OCI-LY3 (cell line): ENCODE measurements at regions not wholly inside any gene's neighbourhood (a gene's known extent, or its start where the extent isn't known, plus 50 kb on each side); places are given as distances from the start of the nearest gene placed in this dataset.

ENCODE experiments used
- H2AFZ ChIP-seq: fragments of 200-600, 300-600 bp; shearing (Covaris generic); 2 replicates; pipeline ENCODE4 v1.6.0; 2014; ENCODE audit warnings: antibody characterized with exemption, low read depth, low read length
- H3K27ac ChIP-seq: fragments of 200-600, 300-600 bp; sonication (generic); 2 replicates; pipeline ENCODE4 v1.5.1; 2014; ENCODE audit warnings: mild to moderate bottlenecking, low read length, moderate library complexity, mixed read lengths
- H3K27me3 ChIP-seq: fragments of 200-600, 300-600 bp; sonication (generic); 2 replicates; pipeline ENCODE4 v1.6.1; 2014; ENCODE audit warnings: low read depth, low read length, mixed read lengths
- H3K36me3 ChIP-seq: fragments of 200-600, 300-600 bp; sonication (generic); replicated peaks from 2 replicates; pipeline ENCODE3; 2014; ENCODE audit warnings: low read depth, low read length, mixed read lengths
- H3K4me1 ChIP-seq: fragments of 300-600, 200-600 bp; sonication (generic); 2 replicates; pipeline ENCODE4 v1.6.1; 2014; ENCODE audit warnings: low read length, mixed read lengths
- H3K4me2 ChIP-seq: fragments of 200-600, 300-600 bp; sonication (generic); 2 replicates; pipeline ENCODE4 v1.6.1; 2014; ENCODE audit warnings: low read length, mixed read lengths
- H3K4me3 ChIP-seq: fragments of 300-600, 200-600 bp; sonication (generic); 2 replicates; pipeline ENCODE4 v1.5.1; 2014; ENCODE audit warnings: antibody characterized with exemption, mild to moderate bottlenecking, low read length, moderate library complexity
- H3K79me2 ChIP-seq: fragments of 300-600, 200-600 bp; shearing (Covaris generic); 2 replicates; pipeline ENCODE4 v1.6.1; 2014; ENCODE audit warnings: mild to moderate bottlenecking, low read length, mixed read lengths
- H3K9ac ChIP-seq: fragments of 300-600, 200-600 bp; shearing (Covaris generic); 2 replicates; pipeline ENCODE4 v1.6.0; 2014; ENCODE audit warnings: mild to moderate bottlenecking, low read length, moderate library complexity
- H3K9me3 ChIP-seq: fragments of 200-600, 300-600 bp; shearing (Covaris generic); 2 replicates; pipeline ENCODE4 v1.6.1; 2014; ENCODE audit warnings: low read length, mixed read lengths; ENCODE audit not compliant: insufficient read depth
- H4K20me1 ChIP-seq: fragments of 200-600, 300-600 bp; sonication (generic); 2 replicates; pipeline ENCODE4 v1.6.1; 2016; ENCODE audit warnings: low read length, mixed read lengths; ENCODE audit not compliant: insufficient read depth
- EZH2phosphoT487 ChIP-seq: fragments of 200-600 bp; shearing (Covaris generic); IDR thresholded peaks from 2 replicates; pipeline ENCODE4 v1.6.1; 2018; ENCODE audit warnings: antibody characterized with exemption, mixed run types, low read depth
- TF ChIP-seq, protein P1 (sequence below): fragments of 200-600, 300-600 bp; sonication (generic); IDR thresholded peaks from 2 replicates; pipeline ENCODE4 v1.5.1; 2014; ENCODE audit warnings: antibody characterized with exemption, low read length, low read depth

DNA sequence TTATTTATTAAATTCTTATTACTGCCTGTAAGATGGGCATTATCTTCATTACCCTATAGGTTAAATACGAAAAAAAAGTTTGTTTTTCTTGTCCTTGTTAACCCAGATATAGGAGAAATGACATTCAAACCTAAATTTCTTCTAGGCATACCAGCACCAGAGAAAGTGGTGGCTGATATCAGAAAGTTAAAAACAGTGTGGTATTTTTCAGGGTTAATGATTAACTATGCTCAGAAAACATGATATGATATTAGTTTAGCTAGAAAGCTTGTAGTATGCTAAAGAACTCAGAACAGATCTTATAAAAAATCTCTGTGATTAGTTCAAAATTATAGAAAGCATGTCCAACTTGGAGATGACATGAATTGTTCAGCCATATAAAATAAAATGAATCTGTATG lies 630.5 kb upstream of the EPHA6 start:
- H3K36me3 ChIP-seq, result no peaks in the 10 kb centered on the region
- H3K4me3 ChIP-seq, result no peak overlapping the region
- no peak overlapping the region for H3K27ac ChIP-seq
- H3K4me2 ChIP-seq, result no peak overlapping the region
- no peaks in the 10 kb centered on the region for H3K4me1 ChIP-seq
- H3K9me3 ChIP-seq, result no peaks in the 10 kb centered on the region
- no peaks in the 10 kb centered on the region for H3K79me2 ChIP-seq
- H2AFZ ChIP-seq, result no peak overlapping the region
- H4K20me1 ChIP-seq, result no peaks in the 10 kb centered on the region
- no peak overlapping the region for H3K9ac ChIP-seq
- TF ChIP-seq EZH2phosphoT487, result no peak
- TF ChIP-seq, protein P1, sequence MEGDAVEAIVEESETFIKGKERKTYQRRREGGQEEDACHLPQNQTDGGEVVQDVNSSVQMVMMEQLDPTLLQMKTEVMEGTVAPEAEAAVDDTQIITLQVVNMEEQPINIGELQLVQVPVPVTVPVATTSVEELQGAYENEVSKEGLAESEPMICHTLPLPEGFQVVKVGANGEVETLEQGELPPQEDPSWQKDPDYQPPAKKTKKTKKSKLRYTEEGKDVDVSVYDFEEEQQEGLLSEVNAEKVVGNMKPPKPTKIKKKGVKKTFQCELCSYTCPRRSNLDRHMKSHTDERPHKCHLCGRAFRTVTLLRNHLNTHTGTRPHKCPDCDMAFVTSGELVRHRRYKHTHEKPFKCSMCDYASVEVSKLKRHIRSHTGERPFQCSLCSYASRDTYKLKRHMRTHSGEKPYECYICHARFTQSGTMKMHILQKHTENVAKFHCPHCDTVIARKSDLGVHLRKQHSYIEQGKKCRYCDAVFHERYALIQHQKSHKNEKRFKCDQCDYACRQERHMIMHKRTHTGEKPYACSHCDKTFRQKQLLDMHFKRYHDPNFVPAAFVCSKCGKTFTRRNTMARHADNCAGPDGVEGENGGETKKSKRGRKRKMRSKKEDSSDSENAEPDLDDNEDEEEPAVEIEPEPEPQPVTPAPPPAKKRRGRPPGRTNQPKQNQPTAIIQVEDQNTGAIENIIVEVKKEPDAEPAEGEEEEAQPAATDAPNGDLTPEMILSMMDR, result no peak
- H3K27me3 ChIP-seq, result no peaks in the 10 kb centered on the region

DNA sequence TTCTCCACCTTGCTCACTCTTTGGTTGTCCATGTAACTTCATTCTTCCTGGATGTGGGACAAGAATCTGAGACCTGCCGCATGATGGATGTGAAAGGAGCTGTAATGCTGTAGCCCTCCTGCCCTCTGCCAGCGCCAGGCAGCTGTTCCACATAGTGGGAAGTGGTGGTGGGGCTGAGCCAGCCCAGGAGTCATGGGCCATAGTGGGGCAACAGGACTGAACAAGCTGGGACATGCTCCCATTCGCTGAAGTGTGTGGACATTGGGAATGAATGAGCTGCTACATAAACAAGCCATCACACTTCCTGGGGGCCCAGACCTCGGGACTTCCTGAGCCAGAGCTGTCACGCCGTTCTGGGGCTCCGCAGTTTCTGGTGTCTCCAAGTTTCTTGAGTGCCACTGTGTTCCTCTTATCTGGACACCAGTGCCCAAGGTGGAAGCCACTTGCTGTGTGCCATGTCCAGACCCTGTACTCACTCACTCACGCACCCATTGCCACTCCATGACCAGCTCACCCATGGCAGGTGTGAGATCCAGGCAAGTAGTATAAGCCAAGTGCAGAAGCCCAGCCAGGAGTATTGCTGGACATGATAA lies 624.3 kb upstream of the EPHA6 start:
- Histone ChIP-seq H3K27me3 (no peaks in the 10 kb centered on the region), H3K79me2 (no peaks in the 10 kb centered on the region), H3K4me2 (no peak overlapping the region), H3K9ac (no peak overlapping the region), H4K20me1 (no peaks in the 10 kb centered on the region), H2AFZ (no peak overlapping the region), H3K36me3 (no peaks in the 10 kb centered on the region), H3K9me3 (no peaks in the 10 kb centered on the region), H3K4me3 (no peak overlapping the region), H3K4me1 (no peaks in the 10 kb centered on the region), H3K27ac (no peak overlapping the region)
- TF ChIP-seq EZH2phosphoT487, result no peak

DNA sequence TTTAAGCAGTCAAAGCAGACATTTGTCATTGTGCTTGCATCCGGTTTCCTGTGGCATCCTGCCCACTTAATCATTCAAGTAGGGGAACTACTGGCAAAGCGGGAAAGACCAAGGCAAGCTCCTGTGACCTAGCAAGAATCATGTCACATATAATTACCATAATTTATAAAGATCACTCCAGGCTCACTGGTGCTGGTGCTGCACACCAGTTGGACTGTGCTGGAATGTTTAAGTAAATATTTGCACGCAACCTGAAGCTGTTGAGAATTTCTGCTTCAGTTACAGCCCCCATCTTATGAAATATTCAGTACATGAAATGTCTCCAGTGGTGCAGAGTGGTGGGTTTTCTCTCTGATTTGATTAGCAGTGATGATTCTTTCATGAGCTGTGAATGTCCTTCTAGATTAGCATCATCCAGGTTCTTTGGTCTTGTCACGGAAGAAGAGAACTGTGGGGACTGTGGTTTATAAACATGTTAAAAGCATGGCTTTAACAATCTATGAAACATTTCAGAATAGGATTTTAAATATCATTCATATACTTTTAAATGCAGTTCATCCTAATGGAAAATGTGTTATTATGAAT lies 621.3 kb upstream of the EPHA6 start:
- H3K4me2 ChIP-seq, result no peak overlapping the region
- no peaks in the 10 kb centered on the region for H3K36me3 ChIP-seq
- H3K27me3 ChIP-seq, result no peaks in the 10 kb centered on the region
- TF ChIP-seq, protein P1, result no peak
- no peak for TF ChIP-seq EZH2phosphoT487
- H2AFZ ChIP-seq, result no peak overlapping the region
- no peaks in the 10 kb centered on the region for H4K20me1 ChIP-seq
- no peak overlapping the region for H3K9ac ChIP-seq
- H3K4me3 ChIP-seq, result no peak overlapping the region
- no peak overlapping the region for H3K27ac ChIP-seq
- H3K79me2 ChIP-seq, result no peaks in the 10 kb centered on the region
- no peaks in the 10 kb centered on the region for H3K9me3 ChIP-seq
- H3K4me1 ChIP-seq, result no peaks in the 10 kb centered on the region

DNA sequence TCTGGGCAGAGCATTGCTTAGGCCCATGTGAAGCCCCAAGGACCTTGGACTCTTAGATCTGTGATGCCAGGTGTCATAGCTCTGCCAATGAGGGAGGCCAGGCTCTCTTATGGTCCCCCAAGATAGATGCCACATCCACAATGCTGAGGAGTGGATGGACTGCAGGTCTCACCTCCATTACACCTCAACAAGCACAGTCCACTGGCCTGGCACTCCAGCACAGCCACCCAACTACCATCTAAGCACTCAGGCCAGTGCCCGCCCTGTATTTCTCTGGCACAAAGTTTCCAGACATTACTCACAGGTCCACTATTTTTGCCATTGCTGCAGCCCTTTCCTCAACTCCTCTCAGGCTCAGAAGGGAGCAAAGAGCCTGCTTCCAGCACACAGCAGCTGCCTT lies 613.5 kb upstream of the EPHA6 start:
- no peaks in the 10 kb centered on the region for H3K27me3 ChIP-seq
- no peaks in the 10 kb centered on the region for H4K20me1 ChIP-seq
- no peaks in the 10 kb centered on the region for H3K36me3 ChIP-seq
- H2AFZ ChIP-seq, result no peak overlapping the region
- no peak overlapping the region for H3K27ac ChIP-seq
- H3K4me2 ChIP-seq, result no peak overlapping the region
- H3K4me3 ChIP-seq, result no peak overlapping the region
- no peaks in the 10 kb centered on the region for H3K79me2 ChIP-seq
- TF ChIP-seq, protein P1, result no peak
- TF ChIP-seq EZH2phosphoT487, result no peak
- H3K9me3 ChIP-seq, result no peaks in the 10 kb centered on the region
- no peaks in the 10 kb centered on the region for H3K4me1 ChIP-seq
- no peak overlapping the region for H3K9ac ChIP-seq
